DOHH2 (cell line): ENCODE measurements at regions not wholly inside any gene's neighbourhood (a gene's known extent, or its start where the extent isn't known, plus 50 kb on each side); places are given as distances from the start of the nearest gene placed in this dataset.

Experiments
- H3F3A ChIP-seq: fragments of 200-600 bp; sonication (generic), shearing (Covaris generic); 2 replicates; pipeline ENCODE4 v1.6.0; 2016; ENCODE audit warnings: antibody characterized with exemption, mild to moderate bottlenecking; ENCODE audit not compliant: control insufficient read depth, insufficient read depth
- H3K27ac ChIP-seq: fragments of 200-600 bp; sonication (generic); 2 replicates; pipeline ENCODE4 v1.5.1; 2014; ENCODE audit warnings: low read depth, mild to moderate bottlenecking, low read length, moderate library complexity
- H3K27me3 ChIP-seq: fragments of 200-600 bp; sonication (generic); 2 replicates; pipeline ENCODE4 v1.6.1; 2014; ENCODE audit warnings: mild to moderate bottlenecking, low read length, mixed read lengths; ENCODE audit not compliant: control insufficient read depth
- H3K36me3 ChIP-seq: fragments of 200-600 bp; sonication (generic); 2 replicates; pipeline ENCODE4 v1.6.1; 2014; ENCODE audit warnings: mild to moderate bottlenecking, low read length, moderate library complexity, mixed read lengths; ENCODE audit not compliant: control insufficient read depth
- H3K4me1 ChIP-seq: fragments of 200-600 bp; sonication (generic); 2 replicates; pipeline ENCODE4 v1.6.1; 2014; ENCODE audit warnings: mild to moderate bottlenecking, low read length, mixed read lengths; ENCODE audit not compliant: control insufficient read depth
- H3K4me2 ChIP-seq: fragments of 200-600 bp; sonication (generic); 2 replicates; pipeline ENCODE4 v1.6.0; 2014; ENCODE audit warnings: mild to moderate bottlenecking, low read length, moderate library complexity
- H3K4me3 ChIP-seq: fragments of 200-600 bp; sonication (generic); 2 replicates; pipeline ENCODE4 v1.5.1; 2014; ENCODE audit warnings: mild to moderate bottlenecking, low read length, mixed read lengths
- H3K79me2 ChIP-seq: fragments of 200-600 bp; sonication (generic); 2 replicates; pipeline ENCODE4 v1.6.1; 2014; ENCODE audit warnings: mild to moderate bottlenecking, low read length, mixed read lengths; ENCODE audit not compliant: control insufficient read depth
- H3K9me2 ChIP-seq: fragments of 200-600 bp; sonication (generic); replicated peaks from 2 replicates; pipeline ENCODE4 v1.6.1; 2014; ENCODE audit warnings: mild to moderate bottlenecking, low read length, mixed read lengths; ENCODE audit not compliant: control insufficient read depth
- H3K9me3 ChIP-seq: fragments of 200-600 bp; sonication (generic); 2 replicates; pipeline ENCODE4 v1.6.1; 2014; ENCODE audit warnings: antibody characterized with exemption, low read length, mixed read lengths; ENCODE audit not compliant: control insufficient read depth, insufficient read depth
- H4K20me1 ChIP-seq: fragments of 200-600 bp; sonication (generic); 2 replicates; pipeline ENCODE4 v1.6.0; 2014; ENCODE audit warnings: low read depth, mild to moderate bottlenecking, antibody characterized with exemption, low read length, moderate library complexity; ENCODE audit not compliant: control insufficient read depth, insufficient read depth
- EZH2phosphoT487 ChIP-seq: fragments of 200-600 bp; sonication (generic); IDR thresholded peaks from 2 replicates; pipeline ENCODE4 v1.6.1; 2017; ENCODE audit warnings: borderline replicate concordance, mild to moderate bottlenecking, antibody characterized with exemption, low read length, moderate library complexity, mixed read lengths
- TF ChIP-seq, protein P1 (sequence below): fragments of 200-600 bp; sonication (generic); IDR thresholded peaks from one replicate; pipeline ENCODE4 v1.5.1; 2014; ENCODE audit warnings: antibody characterized with exemption, mild to moderate bottlenecking, low read depth, low read length; ENCODE audit not compliant: poor library complexity, severe bottlenecking

GRCh38 chr2:150154308-150154797, 333.1 kb downstream of the RND3 start:
- H3F3A ChIP-seq = no peaks in the 10 kb centered on the region
- H3K4me2 ChIP-seq = no peak overlapping the region
- no peak overlapping the region for H3K27ac ChIP-seq
- H3K27me3 ChIP-seq = no peaks in the 10 kb centered on the region
- H3K4me3 ChIP-seq = no peak overlapping the region
- H3K79me2 ChIP-seq = no peaks in the 10 kb centered on the region
- H3K9me2 ChIP-seq = no peaks in the 10 kb centered on the region
- TF ChIP-seq EZH2phosphoT487 = no peak
- TF ChIP-seq, protein P1, sequence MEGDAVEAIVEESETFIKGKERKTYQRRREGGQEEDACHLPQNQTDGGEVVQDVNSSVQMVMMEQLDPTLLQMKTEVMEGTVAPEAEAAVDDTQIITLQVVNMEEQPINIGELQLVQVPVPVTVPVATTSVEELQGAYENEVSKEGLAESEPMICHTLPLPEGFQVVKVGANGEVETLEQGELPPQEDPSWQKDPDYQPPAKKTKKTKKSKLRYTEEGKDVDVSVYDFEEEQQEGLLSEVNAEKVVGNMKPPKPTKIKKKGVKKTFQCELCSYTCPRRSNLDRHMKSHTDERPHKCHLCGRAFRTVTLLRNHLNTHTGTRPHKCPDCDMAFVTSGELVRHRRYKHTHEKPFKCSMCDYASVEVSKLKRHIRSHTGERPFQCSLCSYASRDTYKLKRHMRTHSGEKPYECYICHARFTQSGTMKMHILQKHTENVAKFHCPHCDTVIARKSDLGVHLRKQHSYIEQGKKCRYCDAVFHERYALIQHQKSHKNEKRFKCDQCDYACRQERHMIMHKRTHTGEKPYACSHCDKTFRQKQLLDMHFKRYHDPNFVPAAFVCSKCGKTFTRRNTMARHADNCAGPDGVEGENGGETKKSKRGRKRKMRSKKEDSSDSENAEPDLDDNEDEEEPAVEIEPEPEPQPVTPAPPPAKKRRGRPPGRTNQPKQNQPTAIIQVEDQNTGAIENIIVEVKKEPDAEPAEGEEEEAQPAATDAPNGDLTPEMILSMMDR = no peak
- H3K36me3 ChIP-seq = no peaks in the 10 kb centered on the region
- H3K4me1 ChIP-seq = no peaks in the 10 kb centered on the region
- no peaks in the 10 kb centered on the region for H4K20me1 ChIP-seq
- no peaks in the 10 kb centered on the region for H3K9me3 ChIP-seq

DNA sequence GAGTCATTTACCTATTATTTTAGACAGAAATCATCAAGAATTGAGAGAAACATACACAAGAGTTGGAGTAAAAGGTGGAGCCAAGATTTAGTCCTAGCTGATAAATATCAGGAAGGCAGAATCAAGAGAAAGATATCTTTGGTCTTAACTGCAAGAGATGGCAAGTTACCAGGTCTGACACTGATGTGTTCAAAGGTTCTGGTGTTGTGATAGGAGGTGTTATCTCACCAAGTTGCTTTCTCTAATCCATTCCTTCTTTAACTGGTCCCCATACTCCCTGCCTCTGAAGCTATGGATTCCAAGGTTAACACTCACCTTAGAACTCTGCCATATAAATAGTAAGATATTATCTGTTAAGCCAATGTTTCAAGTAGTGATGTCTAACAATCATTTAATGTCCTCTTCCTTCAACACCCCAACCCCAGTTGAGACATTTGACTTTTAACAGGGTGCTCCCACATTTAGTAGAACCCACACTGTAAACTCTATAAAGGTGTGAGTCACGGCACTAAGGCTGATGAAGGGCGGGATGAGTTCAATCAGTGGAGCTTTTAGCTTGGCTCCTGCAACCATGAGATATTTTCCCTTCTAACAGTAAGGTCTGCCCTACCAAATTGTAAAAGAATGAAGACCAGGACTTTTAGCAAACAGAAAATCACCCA, 333.7 kb downstream of the RND3 start:
- Histone ChIP-seq H3K4me1 (no peaks in the 10 kb centered on the region), H4K20me1 (no peaks in the 10 kb centered on the region), H3F3A (no peaks in the 10 kb centered on the region), H3K36me3 (no peaks in the 10 kb centered on the region), H3K27ac (no peak overlapping the region), H3K4me3 (no peak overlapping the region), H3K9me3 (no peaks in the 10 kb centered on the region), H3K9me2 (no peaks in the 10 kb centered on the region), H3K27me3 (no peaks in the 10 kb centered on the region), H3K79me2 (no peaks in the 10 kb centered on the region), H3K4me2 (no peak overlapping the region)
- TF ChIP-seq EZH2phosphoT487 = no peak
- TF ChIP-seq, protein P1 = no peak

DNA sequence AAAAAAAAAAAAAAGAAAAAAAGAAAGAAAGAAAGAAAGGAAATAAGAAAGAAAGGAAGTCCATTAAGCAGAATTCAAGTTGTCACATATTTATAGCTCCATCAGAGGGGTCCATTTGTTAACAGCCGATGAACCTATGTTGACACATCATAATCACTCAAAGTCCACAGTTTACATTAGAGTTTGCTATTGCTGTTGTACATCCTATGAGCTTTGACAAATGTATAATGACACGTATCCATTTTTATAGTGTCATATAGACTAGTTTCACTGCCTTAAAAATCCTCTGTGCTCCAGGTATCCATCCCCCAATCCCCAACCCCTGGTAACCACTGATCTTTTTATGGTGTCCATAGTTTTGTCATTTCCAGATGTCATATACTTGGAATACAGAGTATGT, 335.2 kb downstream of the RND3 start:
- Histone ChIP-seq H3K79me2 (no peaks in the 10 kb centered on the region), H3K4me2 (no peak overlapping the region), H3K4me1 (no peaks in the 10 kb centered on the region), H3K27me3 (no peaks in the 10 kb centered on the region), H3K9me3 (no peaks in the 10 kb centered on the region), H3K4me3 (no peak overlapping the region), H3K27ac (no peak overlapping the region), H3K9me2 (no peaks in the 10 kb centered on the region), H3F3A (no peaks in the 10 kb centered on the region), H3K36me3 (no peaks in the 10 kb centered on the region), H4K20me1 (no peaks in the 10 kb centered on the region)
- TF ChIP-seq, protein P1 = no peak
- no peak for TF ChIP-seq EZH2phosphoT487
